ENCODE measurements at regions not wholly inside any gene's neighbourhood (a gene's known extent, or its start where the extent isn't known, plus 50 kb on each side); places are given as distances from the start of the nearest gene placed in this dataset.

- TF ChIP-seq POLR2AphosphoS5 (IDR thresholded peaks at IDR 0.05; ENCODE audit: low read depth) (no peak), CTCF (IDR thresholded peaks at IDR 0.05; ENCODE audit: insufficient read depth, low read length) (no peak), REST (IDR thresholded peaks at IDR 0.05; ENCODE audit: insufficient replicate concordance, low read depth) (no peak)
These were observed 232.4 kb downstream of the FOXA2 start for GRCh38 chr20:22352019-22352418.

All from HL-60 (cell line).